CD14-positive monocyte (primary cell): ENCODE measurements at regions not wholly inside any gene's neighbourhood (a gene's known extent, or its start where the extent isn't known, plus 50 kb on each side); places are given as distances from the start of the nearest gene placed in this dataset.

ENCODE experiments used
- DNase-seq, 3 donors: peaks; one replicate each; pipeline ENCODE4 v3.0.0-alpha.2; 2011 to 2022
- H2AFZ ChIP-seq: 2 replicates; pipeline ENCODE4 v1.6.0; 2012; ENCODE audit warnings: mild to moderate bottlenecking, low read depth, low read length, inconsistent platforms; ENCODE audit not compliant: insufficient read depth, poor library complexity, severe bottlenecking
- H3K27ac ChIP-seq, 2 donors: 1 replicate in 1 of 2; 2 replicates in 1 of 2; pipeline ENCODE4 v1.5.1; 2012 to 2013; ENCODE audit warnings: low read length in 2 of 2, control low read depth in 1 of 2, inconsistent platforms in 1 of 2, low read depth in 1 of 2, mild to moderate bottlenecking in 1 of 2
- H3K27me3 ChIP-seq, 2 donors: one replicate each; pipeline versions ENCODE4 v1.6.0 to v1.6.1; 2011 to 2013; ENCODE audit warnings: low read length in 2 of 2; ENCODE audit not compliant: control insufficient read depth in 2 of 2, insufficient read depth in 2 of 2
- H3K36me3 ChIP-seq, 2 donors: replicated peaks in 1 of 2; 1 replicate in 1 of 2; 2 replicates in 1 of 2; pipeline versions ENCODE4 v1.5.1 to v1.6.1; 2012 to 2013; ENCODE audit warnings: low read length in 2 of 2, control low read depth in 1 of 2, inconsistent platforms in 1 of 2, mild to moderate bottlenecking in 1 of 2; ENCODE audit not compliant: insufficient read depth in 2 of 2, control insufficient read depth in 1 of 2
- H3K4me1 ChIP-seq, 2 donors: 1 replicate in 1 of 2; 2 replicates in 1 of 2; pipeline versions ENCODE4 v1.5.1 to v1.6.1; 2012 to 2013; ENCODE audit warnings: low read length in 2 of 2, control low read depth in 1 of 2, inconsistent platforms in 1 of 2, mild to moderate bottlenecking in 1 of 2, moderate library complexity in 1 of 2; ENCODE audit not compliant: insufficient read depth in 2 of 2, control insufficient read depth in 1 of 2
- H3K4me2 ChIP-seq: replicated peaks from 2 replicates; pipeline ENCODE3; 2012; ENCODE audit warnings: low read length, moderate library complexity, mild to moderate bottlenecking; ENCODE audit not compliant: poor library complexity, severe bottlenecking; ENCODE audit errors: extremely low read depth
- H3K4me3 ChIP-seq, 3 experiments: fragments of 200-600 bp in 1 of 3; sonication (generic) in 1 of 3; replicated peaks in 1 of 3; 1 replicate in 2 of 3; 2 replicates in 1 of 3; pipeline ENCODE4 v1.5.1; 2011 to 2013; ENCODE audit warnings: low read length in 3 of 3, mild to moderate bottlenecking in 3 of 3, control low read depth in 2 of 3, low read depth in 2 of 3, inconsistent platforms in 1 of 3, moderate library complexity in 1 of 3
- H3K79me2 ChIP-seq: 2 replicates; pipeline ENCODE4 v1.6.0; 2012; ENCODE audit warnings: mild to moderate bottlenecking, control low read depth, inconsistent platforms, low read length, moderate library complexity; ENCODE audit not compliant: insufficient read depth
- H3K9ac ChIP-seq: 2 replicates; pipeline ENCODE4 v1.6.0; 2017; ENCODE audit warnings: low read length, mild to moderate bottlenecking; ENCODE audit not compliant: insufficient read depth, poor library complexity, severe bottlenecking
- H3K9me3 ChIP-seq, 2 donors: replicated peaks in 1 of 2; 1 replicate in 1 of 2; 2 replicates in 1 of 2; pipeline versions ENCODE4 v1.5.1 to v1.6.1; 2012 to 2013; ENCODE audit warnings: low read length in 2 of 2, control low read depth in 1 of 2; ENCODE audit not compliant: control insufficient read depth in 1 of 2, insufficient read depth in 1 of 2
- H4K20me1 ChIP-seq: 2 replicates; pipeline ENCODE4 v1.6.0; 2012; ENCODE audit warnings: mild to moderate bottlenecking, low read length, control low read depth, moderate library complexity; ENCODE audit not compliant: insufficient read depth
- H3K27ac Mint-ChIP-seq, 7 donors: one replicate each; pipeline ENCODE4 v1.8.0; 2020; ENCODE audit warnings: mild to moderate bottlenecking in 7 of 7, mixed read lengths in 7 of 7, moderate library complexity in 6 of 7, inconsistent platforms in 2 of 7
- H3K27me3 Mint-ChIP-seq, 3 donors: one replicate each; pipeline ENCODE4 v1.8.0; 2021 to 2022; ENCODE audit warnings: low read depth in 3 of 3, mild to moderate bottlenecking in 3 of 3, mixed read lengths in 3 of 3, moderate library complexity in 3 of 3, inconsistent platforms in 1 of 3
- H3K36me3 Mint-ChIP-seq, 2 donors: one replicate each; pipeline ENCODE4 v1.8.0; 2020; ENCODE audit warnings: mixed read lengths in 2 of 2, inconsistent platforms in 1 of 2, mild to moderate bottlenecking in 1 of 2
- H3K4me1 Mint-ChIP-seq: one replicate; pipeline ENCODE4 v1.8.0; 2020; ENCODE audit warnings: mild to moderate bottlenecking, mixed read lengths
- H3K4me3 Mint-ChIP-seq, 2 donors: one replicate each; pipeline ENCODE4 v1.8.0; 2020; ENCODE audit warnings: mild to moderate bottlenecking in 2 of 2, mixed read lengths in 2 of 2, moderate library complexity in 1 of 2
- H3K9me3 Mint-ChIP-seq, 7 donors: one replicate each; pipeline ENCODE4 v1.8.0; 2020 to 2022; ENCODE audit warnings: mixed read lengths in 7 of 7, mild to moderate bottlenecking in 6 of 7, moderate library complexity in 6 of 7, inconsistent platforms in 2 of 7
- WGBS: methylation state at CpG from one replicate; pipeline ENCODE4 v1.1.5; 2013; ENCODE audit warnings: missing lambda C conversion rate; ENCODE audit not compliant: insufficient coverage; 5-methylcytosine and 5-hydroxymethylcytosine counted together
- intact Hi-C, 2 donors: fragments of 100-400 bp; cut with micrococcal nuclease; formaldehyde crosslinking; loops; one replicate each; pipeline versions ENCODE4 v1.15.0 to v1.15.1; 2023
- TF ChIP-seq, protein P1 (sequence below): fragments of 200-600 bp; IDR thresholded peaks from one replicate; pipeline ENCODE4 v1.8.0; 2022; ENCODE audit warnings: antibody characterized with exemption, mild to moderate bottlenecking

GRCh38 chr20:11015440-11015839 lies 341.6 kb upstream of the JAG1 start:
- TF ChIP-seq, protein P1, sequence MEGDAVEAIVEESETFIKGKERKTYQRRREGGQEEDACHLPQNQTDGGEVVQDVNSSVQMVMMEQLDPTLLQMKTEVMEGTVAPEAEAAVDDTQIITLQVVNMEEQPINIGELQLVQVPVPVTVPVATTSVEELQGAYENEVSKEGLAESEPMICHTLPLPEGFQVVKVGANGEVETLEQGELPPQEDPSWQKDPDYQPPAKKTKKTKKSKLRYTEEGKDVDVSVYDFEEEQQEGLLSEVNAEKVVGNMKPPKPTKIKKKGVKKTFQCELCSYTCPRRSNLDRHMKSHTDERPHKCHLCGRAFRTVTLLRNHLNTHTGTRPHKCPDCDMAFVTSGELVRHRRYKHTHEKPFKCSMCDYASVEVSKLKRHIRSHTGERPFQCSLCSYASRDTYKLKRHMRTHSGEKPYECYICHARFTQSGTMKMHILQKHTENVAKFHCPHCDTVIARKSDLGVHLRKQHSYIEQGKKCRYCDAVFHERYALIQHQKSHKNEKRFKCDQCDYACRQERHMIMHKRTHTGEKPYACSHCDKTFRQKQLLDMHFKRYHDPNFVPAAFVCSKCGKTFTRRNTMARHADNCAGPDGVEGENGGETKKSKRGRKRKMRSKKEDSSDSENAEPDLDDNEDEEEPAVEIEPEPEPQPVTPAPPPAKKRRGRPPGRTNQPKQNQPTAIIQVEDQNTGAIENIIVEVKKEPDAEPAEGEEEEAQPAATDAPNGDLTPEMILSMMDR, result no peak
- H3K4me2 ChIP-seq, result no peak overlapping the region
- H3K4me1 ChIP-seq, result no peaks in the 10 kb centered on the region
- Mint-ChIP-seq H3K27me3 (peaks cover 0 to 4% (median 2%) of the 10 kb centered on the region in 3 donors), H3K4me1 (no peaks in the 10 kb centered on the region), H3K36me3 (no peaks in the 10 kb centered on the region), H3K9me3 (peaks cover 0 to 9% (median 3%) of the 10 kb centered on the region in 7 donors), H3K27ac (no peak overlapping the region), H3K4me3 (no peak overlapping the region)
- 83% methylated on average over 1 of the region's 4 CpGs for WGBS
- H3K9ac ChIP-seq, result no peak overlapping the region
- H3K27me3 ChIP-seq, result no peaks in the 10 kb centered on the region
- H4K20me1 ChIP-seq, result no peaks in the 10 kb centered on the region
- no peaks in the 10 kb centered on the region for H3K36me3 ChIP-seq
- intact Hi-C loops, result no loop called here
- no peak for DNase-seq
- H3K4me3 ChIP-seq, result no peak overlapping the region
- H3K9me3 ChIP-seq, result peaks cover 0 to 4% of the 10 kb centered on the region in 2 donors
- no peak overlapping the region for H3K27ac ChIP-seq
- H2AFZ ChIP-seq, result no peak overlapping the region
- no peaks in the 10 kb centered on the region for H3K79me2 ChIP-seq

DNA sequence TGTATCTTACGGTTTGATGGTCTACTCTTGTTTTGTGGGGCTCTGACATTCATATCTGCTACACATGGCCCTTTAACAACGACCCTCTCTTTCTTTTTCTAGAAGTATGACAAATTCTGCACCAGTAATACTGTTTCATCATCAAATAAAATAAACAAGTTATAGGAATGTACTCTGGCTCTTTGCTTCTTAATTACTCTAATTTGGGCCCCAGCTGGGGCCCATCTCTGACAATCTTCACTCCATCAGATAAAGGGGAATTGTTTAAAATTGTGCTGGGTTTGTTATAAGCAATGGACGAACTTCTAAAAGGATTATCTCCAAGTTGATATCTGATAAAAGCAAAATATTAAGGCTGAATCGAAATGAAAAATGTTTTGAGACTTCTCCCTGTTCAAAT lies 343.6 kb upstream of the JAG1 start:
- no peaks in the 10 kb centered on the region for H4K20me1 ChIP-seq

More for the DNA sequence above, 343.6 kb upstream of the JAG1 start:
- Histone ChIP-seq H3K4me1 (no peaks in the 10 kb centered on the region), H3K36me3 (no peaks in the 10 kb centered on the region), H3K9me3 (peaks cover 0 to 4% of the 10 kb centered on the region in 2 donors), H3K4me3 (no peak overlapping the region), H3K27me3 (no peaks in the 10 kb centered on the region), H2AFZ (no peak overlapping the region), H3K4me2 (no peak overlapping the region), H3K27ac (no peak overlapping the region), H3K79me2 (no peaks in the 10 kb centered on the region), H3K9ac (no peak overlapping the region)
- no peaks in the 10 kb centered on the region for H3K36me3 Mint-ChIP-seq
- H3K9me3 Mint-ChIP-seq, result peaks cover 0 to 9% (median 3%) of the 10 kb centered on the region in 7 donors
- no peaks in the 10 kb centered on the region for H3K4me1 Mint-ChIP-seq
- H3K4me3 Mint-ChIP-seq, result no peak overlapping the region
- intact Hi-C loops, result no loop called here
- TF ChIP-seq, protein P1, result no peak
- no peak overlapping the region for H3K27ac Mint-ChIP-seq
- DNase-seq, result no peak
- WGBS, result no CpG with 5 or more reads among the region's 4 CpGs
- peaks cover 0 to 4% (median 3%) of the 10 kb centered on the region in 3 donors for H3K27me3 Mint-ChIP-seq
